Activated CD8-positive, alpha-beta memory T cell treated with anti-CD3 and anti-CD28 coated beads for 4 hours (primary cell): ENCODE measurements at regions not wholly inside any gene's neighbourhood (a gene's known extent, or its start where the extent isn't known, plus 50 kb on each side); places are given as distances from the start of the nearest gene placed in this dataset.

Experiments
- DNase-seq, 2 donors: peaks; one replicate each; pipeline ENCODE4 v3.0.0-alpha.2; 2020; ENCODE audit warnings: low read depth in 2 of 2

DNA sequence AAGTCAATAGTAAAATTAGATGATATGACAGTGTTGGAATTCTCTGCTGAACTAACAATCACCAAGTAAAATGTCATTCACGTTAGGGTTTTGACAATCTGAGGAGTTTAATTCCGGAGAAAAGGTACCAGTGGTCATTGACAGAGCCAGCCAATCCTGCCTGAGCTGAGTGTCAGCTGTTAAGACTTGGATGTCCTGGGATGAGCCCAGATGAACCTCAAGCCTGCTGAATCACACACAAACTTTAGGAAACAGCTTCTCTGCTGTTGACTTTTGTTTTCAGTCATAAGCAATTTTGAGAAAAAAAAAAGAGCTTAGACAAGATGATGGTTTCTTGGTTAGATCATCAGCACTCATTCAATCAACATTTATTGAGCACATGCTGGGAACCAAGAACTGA lies 600.0 kb upstream of the SLC39A10 start:
- DNase-seq, result no peak

DNA sequence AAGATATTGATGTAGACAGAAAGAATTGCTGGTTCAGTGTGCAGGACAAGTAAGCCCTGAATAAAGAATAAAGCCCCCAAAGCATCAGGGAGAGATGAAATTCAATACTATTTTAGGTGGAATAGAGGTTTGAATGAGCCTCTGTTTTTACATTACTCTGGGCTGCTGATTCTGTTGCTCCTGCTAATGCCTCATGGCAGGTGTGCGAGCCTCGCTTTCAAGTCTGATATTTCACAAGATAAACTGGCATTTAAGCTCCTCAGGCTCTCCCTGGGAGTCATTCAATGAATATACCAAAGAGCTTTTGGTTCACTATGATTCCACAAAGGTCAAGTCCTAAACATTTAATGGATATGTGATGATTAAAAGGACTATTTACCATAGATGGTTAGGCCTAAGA lies 601.0 kb upstream of the SLC39A10 start:
- no peak for DNase-seq

- no peak for DNase-seq
Measured at GRCh38 chr2:195051401-195051800, 605.6 kb upstream of the SLC39A10 start.

- no peak for DNase-seq
Measured at GRCh38 chr2:195049372-195050031, 607.5 kb upstream of the SLC39A10 start.

- DNase-seq, result no peak
Measured at GRCh38 chr2:195047955-195048354, 609.1 kb upstream of the SLC39A10 start.

DNA sequence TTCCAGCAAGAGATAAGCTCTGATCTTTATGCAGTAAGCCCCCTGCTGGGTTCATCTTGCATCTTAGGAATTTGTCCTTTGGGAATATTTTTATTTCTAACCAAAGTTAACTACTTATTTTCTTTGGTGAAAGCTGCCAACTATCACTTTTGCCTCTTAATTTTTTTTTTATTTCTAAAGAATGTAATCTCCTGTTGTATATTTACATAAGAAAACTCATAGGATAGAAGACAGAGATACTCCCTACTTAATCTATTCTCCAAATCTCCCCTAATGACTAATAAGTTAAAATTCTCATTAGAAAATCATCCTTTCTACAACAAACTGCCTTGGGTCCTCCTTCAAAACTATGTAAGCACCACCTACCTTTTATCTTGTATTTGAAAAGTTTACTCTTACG lies 612.2 kb upstream of the SLC39A10 start:
- DNase-seq, result no peak

GRCh38 chr2:195038153-195038552 lies 618.9 kb upstream of the SLC39A10 start:
- no peak for DNase-seq

DNA sequence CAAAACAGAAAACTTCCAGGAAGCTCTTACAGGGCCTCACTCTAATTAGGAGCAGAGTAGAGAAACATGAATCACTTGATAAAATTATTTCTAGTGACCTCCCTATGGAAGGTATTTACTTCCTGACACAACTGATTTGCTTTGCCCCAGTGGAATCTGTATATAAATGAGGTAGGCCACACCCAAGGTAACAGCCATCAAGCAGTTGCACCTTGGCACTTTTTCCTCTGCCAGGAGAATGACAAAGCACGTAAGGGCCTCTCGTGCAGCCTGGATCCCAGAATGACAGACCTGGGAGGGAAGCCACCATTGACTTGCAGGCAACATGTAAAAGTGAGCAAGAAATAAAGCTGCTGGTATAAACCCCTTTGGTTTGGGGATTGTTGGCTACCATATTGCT lies 620.0 kb upstream of the SLC39A10 start:
- no peak for DNase-seq

DNA sequence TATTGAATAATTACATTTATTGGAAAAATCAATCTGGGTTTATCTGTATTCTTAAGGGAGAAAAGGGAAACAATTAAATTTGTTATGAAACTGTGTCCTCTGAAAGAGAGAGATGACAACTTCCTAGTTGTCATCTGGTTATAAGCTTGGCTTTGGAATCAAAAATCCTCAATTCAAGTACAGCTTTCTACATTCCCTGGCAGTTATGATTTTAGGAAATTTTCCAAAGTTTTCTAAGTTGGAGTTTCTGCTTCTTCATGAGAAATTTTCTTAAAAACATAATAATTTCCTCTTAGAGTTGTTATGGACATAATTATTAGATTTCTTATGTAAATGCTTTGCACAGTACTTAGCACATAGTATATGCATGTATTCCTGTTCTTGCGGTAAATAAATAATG lies 625.6 kb upstream of the SLC39A10 start:
- no peak for DNase-seq

DNA sequence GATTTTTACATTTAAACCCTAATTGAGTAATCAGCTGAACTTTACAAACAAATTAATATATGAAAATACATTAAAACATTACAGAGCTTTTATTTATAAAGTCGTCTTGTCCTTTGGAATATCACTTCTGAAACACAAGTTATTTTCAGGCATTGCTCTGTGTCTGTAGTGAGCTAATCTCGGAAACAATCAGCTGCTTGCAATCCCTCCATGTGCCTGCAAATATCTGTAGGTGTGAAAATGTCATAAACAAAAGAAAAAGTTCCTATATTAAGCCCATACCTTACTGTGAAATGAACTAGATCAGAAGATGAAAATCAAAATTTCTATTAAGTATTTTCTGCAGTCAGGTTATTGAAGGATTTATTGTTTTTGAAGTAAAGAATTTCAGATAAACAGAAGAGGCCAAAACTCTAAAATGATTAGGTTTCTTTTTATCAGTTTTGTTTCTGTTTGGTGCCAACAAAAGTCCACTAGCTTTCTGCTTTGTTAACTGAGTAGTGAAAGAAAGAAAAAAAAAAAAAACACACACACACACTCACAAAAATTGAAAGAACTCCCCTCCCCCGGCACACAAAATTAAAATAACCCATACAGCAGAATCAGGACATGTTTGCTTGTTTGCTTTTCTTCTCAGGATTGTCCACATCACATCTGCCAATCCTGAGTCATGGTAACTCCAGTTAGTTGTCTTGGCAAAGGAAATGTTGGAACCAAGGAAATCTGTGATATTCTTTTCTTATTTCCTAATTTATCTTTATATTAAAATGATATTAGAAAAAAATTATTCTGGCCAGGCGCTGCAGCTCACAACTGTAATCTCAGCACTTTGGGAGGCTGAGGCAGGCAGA lies 627.0 kb upstream of the SLC39A10 start:
- no peak for DNase-seq

- DNase-seq, result no peak
Measured at GRCh38 chr2:195027947-195028346, 629.1 kb upstream of the SLC39A10 start.

DNA sequence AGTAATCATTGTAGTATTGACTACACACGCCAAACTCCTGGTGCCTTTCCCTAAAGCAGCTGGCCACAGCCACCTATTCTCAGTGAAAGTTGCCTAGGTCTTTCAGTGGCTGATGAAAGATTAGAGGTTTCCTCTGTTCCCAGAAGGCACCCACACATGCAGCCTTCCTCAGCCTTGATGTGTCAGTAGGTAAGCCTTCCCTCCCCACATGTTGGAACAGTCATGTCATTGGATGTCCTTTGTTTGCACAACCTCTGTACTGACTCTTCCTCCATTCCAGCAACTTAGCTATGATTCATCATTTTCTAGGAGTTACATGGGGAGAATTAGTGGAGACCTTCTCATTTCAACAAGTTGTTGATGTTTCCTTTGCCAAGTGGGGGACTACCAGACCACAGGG lies 630.8 kb upstream of the SLC39A10 start:
- no peak for DNase-seq

DNA sequence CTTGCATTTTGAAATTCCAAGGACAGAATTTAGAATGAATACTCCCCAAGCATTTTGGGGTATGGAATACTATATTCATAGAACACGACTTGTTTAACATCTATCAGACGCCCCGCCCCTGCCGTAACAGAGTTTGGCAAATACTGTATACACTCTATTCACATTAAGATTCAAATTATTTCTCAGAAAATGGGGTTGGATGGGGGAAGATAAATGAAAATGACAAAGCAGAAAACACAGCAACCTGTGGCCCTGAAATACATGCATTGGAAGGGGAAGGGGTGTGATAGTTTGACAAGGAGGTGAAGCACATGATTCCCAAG lies 634.6 kb upstream of the SLC39A10 start:
- no peak for DNase-seq

DNA sequence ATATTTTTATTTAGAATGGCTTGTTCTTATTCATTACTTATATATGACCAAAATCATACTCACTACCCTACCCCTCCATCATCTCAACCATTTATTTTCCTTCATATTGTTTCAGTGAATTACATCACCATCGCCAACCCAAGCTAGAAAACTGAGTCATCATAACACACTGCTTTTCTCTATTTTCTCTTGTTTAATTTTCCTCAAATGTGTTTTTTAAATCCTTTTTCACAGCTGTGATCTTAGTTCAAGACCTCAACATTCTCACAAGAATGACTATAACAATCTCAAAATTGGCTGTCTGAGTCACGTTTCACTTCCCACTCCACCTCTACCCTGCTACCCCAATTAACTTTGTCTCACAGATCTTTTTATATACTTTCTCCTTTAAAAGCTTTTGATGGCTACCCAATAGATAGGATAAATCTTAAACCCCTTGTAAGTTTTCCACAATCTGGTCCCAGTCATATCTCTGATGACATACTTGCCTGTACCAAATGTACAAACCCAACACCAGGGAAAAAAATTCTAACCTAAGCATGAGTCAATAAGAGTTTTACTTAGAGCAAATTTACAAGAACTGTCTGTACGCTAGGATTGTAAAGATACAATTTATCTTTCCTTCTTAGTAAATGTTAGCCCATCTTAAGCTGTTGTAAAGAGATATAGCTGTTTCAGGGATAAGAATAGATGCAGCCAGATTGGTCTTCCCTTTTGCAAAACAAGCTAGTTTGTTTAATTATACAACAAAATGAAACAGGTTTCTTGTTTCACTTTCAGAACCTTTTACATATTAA lies 635.1 kb upstream of the SLC39A10 start:
- no peak for DNase-seq

- no peak for DNase-seq
Measured at GRCh38 chr2:195018462-195018861, 638.6 kb upstream of the SLC39A10 start.

GRCh38 chr2:195017890-195018289 lies 639.1 kb upstream of the SLC39A10 start:
- DNase-seq, result no peak

- DNase-seq, result no peak
Measured at GRCh38 chr2:195016841-195017240, 640.2 kb upstream of the SLC39A10 start.

- DNase-seq, result no peak
Measured at GRCh38 chr2:195009202-195009601, 647.8 kb upstream of the SLC39A10 start.

DNA sequence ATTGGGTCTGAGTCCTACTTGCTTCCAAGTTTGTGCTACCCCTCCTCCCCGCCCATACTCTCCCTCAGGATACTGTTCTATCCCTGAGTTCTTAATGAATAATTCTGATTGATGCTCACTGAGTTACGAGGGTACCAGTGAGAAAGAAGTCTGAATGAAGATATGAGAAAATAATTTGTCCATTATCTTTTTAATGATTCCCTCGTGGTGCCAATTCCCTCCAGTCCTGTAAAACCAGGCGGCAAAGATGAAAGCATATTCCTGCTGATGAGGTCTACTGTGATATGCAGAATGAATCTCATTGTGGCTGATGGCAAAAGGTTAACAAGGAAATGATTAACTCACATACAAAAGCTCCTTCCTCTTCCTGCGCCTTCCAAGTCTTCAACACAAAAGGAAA lies 650.2 kb upstream of the SLC39A10 start:
- DNase-seq, result no peak

DNA sequence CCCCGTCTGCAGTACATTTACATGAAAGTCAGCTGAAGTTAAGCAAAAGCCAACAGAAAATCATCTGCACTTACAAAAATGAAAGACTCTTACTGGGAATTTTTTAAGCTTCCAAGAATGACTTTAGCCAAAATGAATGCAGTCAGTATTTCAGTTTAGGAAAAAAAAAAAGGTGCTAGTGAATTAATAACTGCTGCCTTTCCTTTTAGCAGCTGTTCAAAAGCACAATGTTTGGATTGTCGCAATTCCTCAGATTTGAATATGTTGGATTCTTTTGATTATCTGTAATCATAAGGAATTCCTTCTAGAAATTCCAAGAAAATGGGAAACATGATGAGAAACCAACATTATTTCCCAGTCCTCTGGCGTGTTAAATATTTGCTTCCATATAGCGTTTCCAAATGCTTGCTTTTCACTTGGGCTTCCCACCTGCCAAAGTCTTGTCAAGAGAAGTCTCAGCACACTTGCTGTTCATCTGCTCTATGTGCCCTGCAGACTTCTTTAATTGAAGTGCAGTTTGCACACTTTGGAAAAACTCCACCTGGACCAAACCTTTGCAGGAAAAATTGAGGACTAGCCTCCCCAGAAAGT lies 653.0 kb upstream of the SLC39A10 start:
- no peak for DNase-seq

GRCh38 chr2:195001924-195002323 lies 655.1 kb upstream of the SLC39A10 start:
- DNase-seq, result no peak

DNA sequence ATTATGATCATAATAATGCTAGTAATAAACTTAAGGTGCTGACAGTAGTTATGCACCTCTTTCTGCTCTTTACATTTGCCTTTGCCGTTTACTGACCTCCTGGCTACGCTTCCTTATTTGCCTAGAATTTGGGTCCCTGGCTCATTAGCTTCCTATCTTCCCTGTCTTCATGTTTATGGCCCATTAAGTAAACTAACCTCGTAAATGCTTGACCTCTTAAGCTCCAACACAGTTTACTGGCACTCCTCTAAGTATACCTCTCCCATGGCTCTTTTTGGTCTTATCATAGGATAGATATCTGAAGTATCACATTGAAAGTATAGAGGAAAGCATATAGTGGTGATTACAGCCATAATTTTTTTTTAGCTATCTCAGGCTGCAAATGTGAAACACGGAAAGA lies 657.3 kb upstream of the SLC39A10 start:
- DNase-seq, result no peak
